HG03139 (cell line): ENCODE measurements at regions not wholly inside any gene's neighbourhood (a gene's known extent, or its start where the extent isn't known, plus 50 kb on each side); places are given as distances from the start of the nearest gene placed in this dataset.

ENCODE experiments used
- ATAC-seq: cut with Tn5 transposase; IDR thresholded peaks from one replicate; pipeline ENCODE4 v1.9.1; 2021; ENCODE audit not compliant: unreplicated experiment

- no peak for ATAC-seq
Measured at GRCh38 chr2:59701271-59701994, 852.0 kb downstream of the BCL11A start.

- ATAC-seq, result no peak
Measured at GRCh38 chr2:59694176-59694575, 859.3 kb downstream of the BCL11A start.

GRCh38 chr2:59693231-59693959 lies 860.1 kb downstream of the BCL11A start:
- no peak for ATAC-seq

- no peak for ATAC-seq
Measured at GRCh38 chr2:59691518-59692190, 861.8 kb downstream of the BCL11A start.

- no peak for ATAC-seq
Measured at GRCh38 chr2:59690849-59691248, 862.6 kb downstream of the BCL11A start.

- ATAC-seq, result no peak
Measured at GRCh38 chr2:59684771-59685166, 868.7 kb downstream of the BCL11A start.

GRCh38 chr2:59684116-59684770 lies 869.2 kb downstream of the BCL11A start:
- no peak for ATAC-seq

- no peak for ATAC-seq
Measured at GRCh38 chr2:59680863-59681262, 872.6 kb downstream of the BCL11A start.

- ATAC-seq, result no peak
Measured at GRCh38 chr2:59677158-59677557, 876.3 kb downstream of the BCL11A start.

GRCh38 chr2:59674100-59674499 lies 879.4 kb downstream of the BCL11A start:
- ATAC-seq, result no peak

- no peak for ATAC-seq
Measured at GRCh38 chr2:59665021-59665420, 888.4 kb downstream of the BCL11A start.

GRCh38 chr2:59662127-59662861 lies 891.2 kb downstream of the BCL11A start:
- no peak for ATAC-seq

- no peak for ATAC-seq
Measured at GRCh38 chr2:59660262-59660661, 893.2 kb downstream of the BCL11A start.

GRCh38 chr2:59658906-59659635 lies 894.4 kb downstream of the BCL11A start:
- no peak for ATAC-seq

- no peak for ATAC-seq
Measured at GRCh38 chr2:59655809-59656208, 897.6 kb downstream of the BCL11A start.

GRCh38 chr2:59654710-59655109 lies 898.7 kb downstream of the BCL11A start:
- ATAC-seq, result no peak

- ATAC-seq, result no peak
Measured at GRCh38 chr2:59653164-59653563, 900.3 kb downstream of the BCL11A start.

- ATAC-seq, result no peak
Measured at GRCh38 chr2:59630789-59631188, 922.7 kb downstream of the BCL11A start.

GRCh38 chr2:59627599-59627998 lies 925.9 kb downstream of the BCL11A start:
- no peak for ATAC-seq
